ENCODE measurements at regions not wholly inside any gene's neighbourhood (a gene's known extent, or its start where the extent isn't known, plus 50 kb on each side); places are given as distances from the start of the nearest gene placed in this dataset.

GRCh38 chr3:124497487-124497886, 232.8 kb upstream of the UMPS start:
- ChIA-PET POLR2A (no interaction called here), CTCF (no interaction called here)
- H3K9me1 ChIP-seq (replicated peaks; ENCODE audit: control insufficient read depth, extremely low read depth, insufficient read depth, low read length) = no peaks in the 10 kb centered on the region
- H3K27me3 ChIP-seq (ENCODE audit: control insufficient read depth in 2 of 2, insufficient read depth in 2 of 2, low read length in 2 of 2) = no peaks in the 10 kb centered on the region
- intact Hi-C loops (cut with micrococcal nuclease) (no loop called here), dilution Hi-C loops (cut with MboI; ENCODE audit: extremely low pct_ligation_motif_present, low sequenced_read_pairs) (no loop called here)
- FAIRE-seq (no peak), DNase-seq (ENCODE audit: low read depth, low spot score) (peak; percentile 40)
- BruUV-seq (replicated peaks) = no TSS peak
- no peak overlapping the region for H3K27ac ChIP-seq (ENCODE audit: insufficient read depth, low read depth, low read length)
- H3K4me3 ChIP-seq (replicated peaks in 1 of 3; ENCODE audit: insufficient read depth in 1 of 3, low read depth in 1 of 3, low read length in 3 of 3) = no peak overlapping the region
- H3K79me2 ChIP-seq (ENCODE audit: control insufficient read depth, insufficient read depth, low read length) = no peaks in the 10 kb centered on the region
- no peaks in the 10 kb centered on the region for H3K4me1 ChIP-seq (ENCODE audit: control insufficient read depth, extremely low read depth, insufficient read depth, low read length)
- H3K9me3 ChIP-seq (replicated peaks; ENCODE audit: control insufficient read depth, insufficient read depth, low read length) = no peaks in the 10 kb centered on the region
- no peaks in the 10 kb centered on the region for H4K20me1 ChIP-seq (replicated peaks; ENCODE audit: control insufficient read depth, extremely low read depth, insufficient read depth, low read length)
- no peak overlapping the region for H3K9ac ChIP-seq (replicated peaks; ENCODE audit: extremely low read depth, insufficient read depth, low read length)
- H3K4me2 ChIP-seq (ENCODE audit: insufficient read depth, low read length) = no peak overlapping the region
- H2AFZ ChIP-seq (ENCODE audit: low read depth, low read length) = no peak overlapping the region
- no peaks in the 10 kb centered on the region for H3K36me3 ChIP-seq (ENCODE audit: control insufficient read depth in 2 of 2, extremely low read depth in 1 of 2, insufficient read depth in 2 of 2, low read length in 2 of 2)
- no peak for TF ChIP-seq GATA2 (IDR thresholded peaks at IDR 0.05; ENCODE audit: insufficient read depth, insufficient read length, low read depth, low read length)
- no peak for TF ChIP-seq POLR2A (IDR thresholded peaks at IDR 0.05; ENCODE audit: low read depth, low read length)
- no peak for TF ChIP-seq POLR2AphosphoS5 (IDR thresholded peaks at IDR 0.05; ENCODE audit: insufficient read depth, low read depth, low read length)
- no peak for TF ChIP-seq CTCF (IDR thresholded peaks at IDR 0.05; ENCODE audit: extremely low read depth in 1 of 2, insufficient read depth in 1 of 2, low read depth in 1 of 2, low read length in 2 of 2)
- TF ChIP-seq EZH2 (IDR thresholded peaks at IDR 0.05; ENCODE audit: borderline replicate concordance, low read depth, low read length, severe bottlenecking) = no peak
- no peak for TF ChIP-seq JUN (IDR thresholded peaks at IDR 0.05; ENCODE audit: borderline replicate concordance, insufficient read depth, insufficient read length, low read depth)
- TF ChIP-seq MYC (IDR thresholded peaks at IDR 0.05; ENCODE audit: low read depth, low read length) = no peak
- TF ChIP-seq FOS (IDR thresholded peaks at IDR 0.05; ENCODE audit: borderline replicate concordance, insufficient read depth, low read length) = no peak
- no peak for TF ChIP-seq MAX (IDR thresholded peaks at IDR 0.05; ENCODE audit: insufficient read depth, insufficient read length)
